ENCODE measurements at regions not wholly inside any gene's neighbourhood (a gene's known extent, or its start where the extent isn't known, plus 50 kb on each side); places are given as distances from the start of the nearest gene placed in this dataset.
"Not testable (repeated sequence)": the region's sequence is repeated elsewhere in the genome, so short reads cannot be mapped to it uniquely, and the experiment has no call there.

DNA sequence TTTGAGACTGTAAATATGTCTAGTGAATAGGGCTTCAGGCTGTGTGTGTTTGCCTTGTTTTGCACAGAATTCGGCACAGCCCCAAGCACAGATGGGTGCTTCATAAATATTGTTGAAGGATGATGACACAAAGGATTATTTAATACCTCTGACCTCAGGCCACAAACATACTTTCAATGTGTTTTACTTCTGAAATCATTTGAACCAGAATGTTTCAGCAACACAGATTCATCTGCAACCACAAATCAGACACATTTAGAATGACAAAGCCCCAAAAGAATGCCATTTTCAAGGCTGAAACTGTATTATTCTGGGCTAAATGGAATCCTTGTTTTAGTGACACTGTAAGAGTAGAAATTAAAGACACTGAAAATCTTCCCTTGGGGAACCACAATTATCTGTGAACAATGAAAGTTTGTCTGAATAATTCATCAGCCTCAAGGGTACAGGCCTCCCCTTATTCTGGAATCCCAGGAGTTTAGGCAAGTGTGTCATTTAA, 93.7 kb downstream of the FOXD4L6 start:
- not testable (repeated sequence) for TF ChIP-seq EP300 (IDR thresholded peaks at IDR 0.05; ENCODE audit: low read depth); CTCF (IDR thresholded peaks at IDR 0.05); POLR2A (IDR thresholded peaks at IDR 0.05); POLR2AphosphoS5 (IDR thresholded peaks at IDR 0.05)
